IPS DF 6.9 (cell line): ENCODE measurements at regions not wholly inside any gene's neighbourhood (a gene's known extent, or its start where the extent isn't known, plus 50 kb on each side); places are given as distances from the start of the nearest gene placed in this dataset.
A peak's percentile ranks its signal among the peaks of the same experiment; 100 is the strongest.

Experiments
- DNase-seq: peaks from one replicate; pipeline ENCODE4 v3.0.0-alpha.2; 2013; ENCODE audit warnings: low read depth, low spot score
- H3K27ac ChIP-seq: one replicate; pipeline ENCODE4 v1.5.1; 2013; ENCODE audit warnings: low read length, control low read depth
- H3K27me3 ChIP-seq: 2 replicates; pipeline ENCODE4 v1.6.1; 2013; ENCODE audit warnings: mild to moderate bottlenecking, low read length; ENCODE audit not compliant: control insufficient read depth, insufficient read depth
- H3K36me3 ChIP-seq: 2 replicates; pipeline ENCODE4 v1.6.1; 2013; ENCODE audit warnings: low read length; ENCODE audit not compliant: control insufficient read depth, insufficient read depth
- H3K4me1 ChIP-seq: 2 replicates; pipeline ENCODE4 v1.6.1; 2013; ENCODE audit warnings: low read length; ENCODE audit not compliant: control insufficient read depth, insufficient read depth
- H3K4me3 ChIP-seq: 2 replicates; pipeline ENCODE4 v1.5.1; 2013; ENCODE audit warnings: mild to moderate bottlenecking, low read length
- H3K9me3 ChIP-seq: 2 replicates; pipeline ENCODE4 v1.6.1; 2013; ENCODE audit warnings: low read length, inconsistent platforms; ENCODE audit not compliant: control insufficient read depth, insufficient read depth
- WGBS: extraction: QIAGEN DNeasy Blood & Tissue Kit; methylation state at CpG from one replicate; pipeline ENCODE4 v1.1.7; 2013; ENCODE audit warnings: mixed read lengths, missing lambda C conversion rate; ENCODE audit not compliant: insufficient read length, insufficient coverage; 5-methylcytosine and 5-hydroxymethylcytosine counted together

- Histone ChIP-seq H3K36me3 (no peaks in the 10 kb centered on the region), H3K27ac (no peak overlapping the region), H3K4me3 (no peak overlapping the region), H3K4me1 (no peaks in the 10 kb centered on the region), H3K9me3 (no peaks in the 10 kb centered on the region), H3K27me3 (no peaks in the 10 kb centered on the region)
- WGBS, result no CpG with 5 or more reads among the region's 56 CpGs
- DNase-seq, result no peak
Measured at GRCh38 chr14:101634850-101635748, 73.8 kb downstream of the DIO3 start.

- Histone ChIP-seq H3K27me3 (no peaks in the 10 kb centered on the region), H3K4me3 (no peak overlapping the region), H3K36me3 (no peaks in the 10 kb centered on the region), H3K27ac (no peak overlapping the region), H3K4me1 (no peaks in the 10 kb centered on the region), H3K9me3 (no peaks in the 10 kb centered on the region)
- whole genome bisulfite sequencing, result no CpG with 5 or more reads among the region's 18 CpGs
- no peak for DNase-seq
Measured at GRCh38 chr14:101635749-101636560, 74.7 kb downstream of the DIO3 start.

GRCh38 chr14:101639241-101639833 is 78.0 kb downstream of the DIO3 start:
- H3K27ac ChIP-seq, result no peak overlapping the region
- DNase-seq, result no peak
- H3K36me3 ChIP-seq, result no peaks in the 10 kb centered on the region
- H3K4me1 ChIP-seq, result no peaks in the 10 kb centered on the region
- WGBS, result no CpG with 5 or more reads among the region's 9 CpGs
- no peak overlapping the region for H3K4me3 ChIP-seq
- no peaks in the 10 kb centered on the region for H3K27me3 ChIP-seq
- H3K9me3 ChIP-seq, result no peaks in the 10 kb centered on the region

GRCh38 chr14:101643651-101644050 is 82.4 kb downstream of the DIO3 start:
- H3K36me3 ChIP-seq, result no peaks in the 10 kb centered on the region
- no peaks in the 10 kb centered on the region for H3K27me3 ChIP-seq
- no peaks in the 10 kb centered on the region for H3K9me3 ChIP-seq
- no peak for DNase-seq
- no peak overlapping the region for H3K4me3 ChIP-seq
- H3K4me1 ChIP-seq, result no peaks in the 10 kb centered on the region
- H3K27ac ChIP-seq, result no peak overlapping the region
- WGBS, result 100% methylated on average over 4 of the region's 6 CpGs

- no peak overlapping the region for H3K27ac ChIP-seq
- H3K4me1 ChIP-seq, result no peaks in the 10 kb centered on the region
- no CpG with 5 or more reads among the region's 2 CpGs for WGBS
- DNase-seq, result no peak
- no peaks in the 10 kb centered on the region for H3K9me3 ChIP-seq
- no peaks in the 10 kb centered on the region for H3K27me3 ChIP-seq
- no peaks in the 10 kb centered on the region for H3K36me3 ChIP-seq
- no peak overlapping the region for H3K4me3 ChIP-seq
Measured at GRCh38 chr14:101654051-101654450, 92.8 kb downstream of the DIO3 start.

- Histone ChIP-seq H3K9me3 (no peaks in the 10 kb centered on the region), H3K4me3 (no peak overlapping the region), H3K4me1 (no peaks in the 10 kb centered on the region), H3K27ac (no peak overlapping the region), H3K27me3 (no peaks in the 10 kb centered on the region), H3K36me3 (no peaks in the 10 kb centered on the region)
- no peak for DNase-seq
Measured at GRCh38 chr14:101657372-101657771, 96.1 kb downstream of the DIO3 start.

- no CpG with 5 or more reads among the region's 3 CpGs for WGBS
- H3K4me1 ChIP-seq, result no peaks in the 10 kb centered on the region
- no peaks in the 10 kb centered on the region for H3K27me3 ChIP-seq
- no peak overlapping the region for H3K4me3 ChIP-seq
- H3K27ac ChIP-seq, result no peak overlapping the region
- no peaks in the 10 kb centered on the region for H3K36me3 ChIP-seq
- no peaks in the 10 kb centered on the region for H3K9me3 ChIP-seq
- DNase-seq, result peak; percentile 25
Measured at GRCh38 chr14:101665478-101666078, 95.9 kb upstream of the PPP2R5C start.

- no peak overlapping the region for H3K27ac ChIP-seq
- no peak for DNase-seq
- no peaks in the 10 kb centered on the region for H3K27me3 ChIP-seq
- WGBS, result no CpG with 5 or more reads among the region's 16 CpGs
- H3K4me1 ChIP-seq, result no peaks in the 10 kb centered on the region
- no peaks in the 10 kb centered on the region for H3K36me3 ChIP-seq
- no peaks in the 10 kb centered on the region for H3K9me3 ChIP-seq
- H3K4me3 ChIP-seq, result no peak overlapping the region
Measured at GRCh38 chr14:101666264-101666663, 95.2 kb upstream of the PPP2R5C start.

- Histone ChIP-seq H3K36me3 (no peaks in the 10 kb centered on the region), H3K9me3 (no peaks in the 10 kb centered on the region), H3K4me1 (no peaks in the 10 kb centered on the region), H3K4me3 (no peak overlapping the region), H3K27me3 (no peaks in the 10 kb centered on the region), H3K27ac (no peak overlapping the region)
- no peak for DNase-seq
Measured at GRCh38 chr14:101669629-101670028, 91.9 kb upstream of the PPP2R5C start.

GRCh38 chr14:101673873-101674272 is 87.6 kb upstream of the PPP2R5C start:
- H3K9me3 ChIP-seq, result no peaks in the 10 kb centered on the region
- no peak for DNase-seq
- no peaks in the 10 kb centered on the region for H3K4me1 ChIP-seq
- no CpG with 5 or more reads among the region's 5 CpGs for WGBS
- no peaks in the 10 kb centered on the region for H3K27me3 ChIP-seq
- no peak overlapping the region for H3K27ac ChIP-seq
- no peaks in the 10 kb centered on the region for H3K36me3 ChIP-seq
- no peak overlapping the region for H3K4me3 ChIP-seq
